Mesothelial cell of epicardium (in vitro differentiated cells): ENCODE measurements at regions not wholly inside any gene's neighbourhood (a gene's known extent, or its start where the extent isn't known, plus 50 kb on each side); places are given as distances from the start of the nearest gene placed in this dataset.

ENCODE experiments used
- DNase-seq, 2 experiments: peaks; one replicate each; pipeline ENCODE4 v3.0.0; 2021; ENCODE audit warnings: low spot score in 2 of 2; ENCODE audit not compliant: unreplicated experiment in 2 of 2
- H3K27ac Mint-ChIP-seq: 2 replicates; pipeline ENCODE4 v1.8.0; 2021; ENCODE audit warnings: mixed read lengths
- H3K27me3 Mint-ChIP-seq: 2 replicates; pipeline ENCODE4 v1.8.0; 2021; ENCODE audit warnings: low read depth, mixed read lengths
- H3K36me3 Mint-ChIP-seq: 2 replicates; pipeline ENCODE4 v1.8.0; 2021; ENCODE audit warnings: mixed read lengths
- H3K4me1 Mint-ChIP-seq: 2 replicates; pipeline ENCODE4 v1.8.0; 2021; ENCODE audit warnings: mixed read lengths
- H3K4me3 Mint-ChIP-seq: 2 replicates; pipeline ENCODE4 v1.8.0; 2021; ENCODE audit warnings: mild to moderate bottlenecking, moderate library complexity, mixed read lengths
- H3K9me3 Mint-ChIP-seq: 2 replicates; pipeline ENCODE4 v1.8.0; 2021; ENCODE audit warnings: mixed read lengths
- CTCF ChIP-seq: fragments of 200-600 bp; sonication (generic); IDR thresholded peaks from one replicate; pipeline ENCODE4 v1.5.0; 2021; ENCODE audit warnings: antibody characterized with exemption; ENCODE audit not compliant: unreplicated experiment

- peaks cover 8% of the 10 kb centered on the region for H3K9me3 Mint-ChIP-seq
- DNase-seq: peak in 1 of 2 experiments; percentile 48
- TF ChIP-seq CTCF: peak; percentile 36
- no peaks in the 10 kb centered on the region for H3K4me1 Mint-ChIP-seq
- H3K4me3 Mint-ChIP-seq: no peak overlapping the region
- peaks cover 34% of the 10 kb centered on the region for H3K27me3 Mint-ChIP-seq
- no peaks in the 10 kb centered on the region for H3K36me3 Mint-ChIP-seq
- H3K27ac Mint-ChIP-seq: no peak overlapping the region
These were observed 400.0 kb upstream of the CDH4 start for GRCh38 chr20:60851826-60852704.

GRCh38 chr20:60857708-60858107, 394.4 kb upstream of the CDH4 start:
- peaks cover 8% of the 10 kb centered on the region for H3K9me3 Mint-ChIP-seq
- no peak for DNase-seq
- H3K4me1 Mint-ChIP-seq: no peaks in the 10 kb centered on the region
- H3K27ac Mint-ChIP-seq: no peak overlapping the region
- H3K27me3 Mint-ChIP-seq: peaks cover 5% of the 10 kb centered on the region
- H3K36me3 Mint-ChIP-seq: no peaks in the 10 kb centered on the region
- no peak for TF ChIP-seq CTCF
- no peak overlapping the region for H3K4me3 Mint-ChIP-seq

- no peak for DNase-seq
- H3K4me3 Mint-ChIP-seq: no peak overlapping the region
- H3K27ac Mint-ChIP-seq: no peak overlapping the region
- H3K27me3 Mint-ChIP-seq: peaks cover 14% of the 10 kb centered on the region
- no peaks in the 10 kb centered on the region for H3K4me1 Mint-ChIP-seq
- TF ChIP-seq CTCF: no peak
- H3K36me3 Mint-ChIP-seq: no peaks in the 10 kb centered on the region
- no peaks in the 10 kb centered on the region for H3K9me3 Mint-ChIP-seq
These were observed 389.5 kb upstream of the CDH4 start for GRCh38 chr20:60862601-60863000.

GRCh38 chr20:60863548-60863947, 388.5 kb upstream of the CDH4 start:
- Mint-ChIP-seq H3K9me3 (no peaks in the 10 kb centered on the region), H3K27me3 (peaks cover 21% of the 10 kb centered on the region), H3K4me3 (no peak overlapping the region), H3K36me3 (no peaks in the 10 kb centered on the region), H3K4me1 (no peaks in the 10 kb centered on the region), H3K27ac (no peak overlapping the region)
- DNase-seq: no peak
- no peak for TF ChIP-seq CTCF

- no peak for TF ChIP-seq CTCF
- Mint-ChIP-seq H3K27me3 (peaks cover 27% of the 10 kb centered on the region), H3K4me3 (no peak overlapping the region), H3K36me3 (no peaks in the 10 kb centered on the region), H3K4me1 (no peaks in the 10 kb centered on the region), H3K27ac (no peak overlapping the region), H3K9me3 (no peaks in the 10 kb centered on the region)
- no peak for DNase-seq
These were observed 384.5 kb upstream of the CDH4 start for GRCh38 chr20:60867589-60867988.
